M059J (cell line): ENCODE measurements at regions not wholly inside any gene's neighbourhood (a gene's known extent, or its start where the extent isn't known, plus 50 kb on each side); places are given as distances from the start of the nearest gene placed in this dataset.
"Not testable (repeated sequence)": the region's sequence is repeated elsewhere in the genome, so short reads cannot be mapped to it uniquely, and the experiment has no call there.

Experiments used
- DNase-seq: peaks from one replicate; pipeline ENCODE4 v3.0.0-alpha.2; 2012; ENCODE audit warnings: low read depth

- DNase-seq = peak; percentile 7
Measured at GRCh38 chr3:157920822-157921700, 185.2 kb downstream of the SHOX2 start.

- DNase-seq = no peak
Measured at GRCh38 chr3:157919319-157919887, 186.8 kb downstream of the SHOX2 start.

GRCh38 chr3:157918402-157918801, 187.8 kb downstream of the SHOX2 start:
- no peak for DNase-seq

- peak; percentile 49 for DNase-seq
Measured at GRCh38 chr3:157916672-157917071, 189.5 kb downstream of the SHOX2 start.

GRCh38 chr3:157914882-157915281, 191.3 kb downstream of the SHOX2 start:
- peak; percentile 62 for DNase-seq

GRCh38 chr3:157913741-157914150, 192.5 kb downstream of the SHOX2 start:
- peak; percentile 31 for DNase-seq

GRCh38 chr3:157912514-157913451, 193.4 kb downstream of the SHOX2 start:
- no peak for DNase-seq

GRCh38 chr3:157906627-157907026, 199.6 kb downstream of the SHOX2 start:
- peak; percentile 63 for DNase-seq

- no peak for DNase-seq
Measured at GRCh38 chr3:157905885-157906284, 200.3 kb downstream of the SHOX2 start.

GRCh38 chr3:157902680-157903079, 203.5 kb downstream of the SHOX2 start:
- not testable (repeated sequence) for DNase-seq

GRCh38 chr3:157888040-157888439, 218.2 kb downstream of the SHOX2 start:
- DNase-seq = no peak

- no peak for DNase-seq
Measured at GRCh38 chr3:157876556-157876955, 229.7 kb downstream of the SHOX2 start.

GRCh38 chr3:157872902-157873301, 233.3 kb downstream of the SHOX2 start:
- DNase-seq = peak; percentile 64

- no peak for DNase-seq
Measured at GRCh38 chr3:157871838-157872460, 234.3 kb downstream of the SHOX2 start.

GRCh38 chr3:157871248-157871647, 235.0 kb downstream of the SHOX2 start:
- DNase-seq = no peak

GRCh38 chr3:157868946-157869345, 237.3 kb downstream of the SHOX2 start:
- DNase-seq = no peak

- DNase-seq = peak; percentile 36
Measured at GRCh38 chr3:157868196-157868595, 238.0 kb downstream of the SHOX2 start.

GRCh38 chr3:157865352-157866000, 240.7 kb downstream of the SHOX2 start:
- peak; percentile 14 for DNase-seq

GRCh38 chr3:157861076-157861765, 245.0 kb downstream of the SHOX2 start:
- peak; percentile 27 for DNase-seq

GRCh38 chr3:157859541-157859940, 246.7 kb downstream of the SHOX2 start:
- no peak for DNase-seq

- DNase-seq = peak; percentile 71
Measured at GRCh38 chr3:157858821-157859220, 247.4 kb downstream of the SHOX2 start.
